Glutamatergic neuron (in vitro differentiated cells): ENCODE measurements at regions not wholly inside any gene's neighbourhood (a gene's known extent, or its start where the extent isn't known, plus 50 kb on each side); places are given as distances from the start of the nearest gene placed in this dataset.

Experiments
- DNase-seq: peaks from one replicate; pipeline ENCODE4 v3.0.0; 2022
- H3K27ac Mint-ChIP-seq: one replicate; pipeline ENCODE4 v1.8.0; 2020; ENCODE audit warnings: mild to moderate bottlenecking, mixed read lengths, inconsistent platforms; ENCODE audit not compliant: unreplicated experiment
- H3K27me3 Mint-ChIP-seq: one replicate; pipeline ENCODE4 v1.8.0; 2020; ENCODE audit warnings: mild to moderate bottlenecking, moderate library complexity, mixed read lengths, inconsistent platforms; ENCODE audit not compliant: unreplicated experiment
- H3K36me3 Mint-ChIP-seq: one replicate; pipeline ENCODE4 v1.8.0; 2020; ENCODE audit warnings: mild to moderate bottlenecking, mixed read lengths, inconsistent platforms; ENCODE audit not compliant: unreplicated experiment
- H3K4me1 Mint-ChIP-seq: one replicate; pipeline ENCODE4 v1.8.0; 2020; ENCODE audit warnings: mild to moderate bottlenecking, low read depth, mixed read lengths, inconsistent platforms; ENCODE audit not compliant: unreplicated experiment
- H3K4me3 Mint-ChIP-seq: one replicate; pipeline ENCODE4 v1.8.0; 2020; ENCODE audit warnings: mild to moderate bottlenecking, mixed read lengths, inconsistent platforms; ENCODE audit not compliant: unreplicated experiment
- H3K9me3 Mint-ChIP-seq: one replicate; pipeline ENCODE4 v1.8.0; 2020; ENCODE audit warnings: mild to moderate bottlenecking, moderate library complexity, mixed read lengths, inconsistent platforms; ENCODE audit not compliant: unreplicated experiment
- TF ChIP-seq, protein P1 (sequence below): fragments of 200-600 bp; sonication (generic); IDR thresholded peaks from one replicate; pipeline ENCODE4 v1.5.0; 2021; ENCODE audit not compliant: partially characterized antibody, unreplicated experiment

DNA sequence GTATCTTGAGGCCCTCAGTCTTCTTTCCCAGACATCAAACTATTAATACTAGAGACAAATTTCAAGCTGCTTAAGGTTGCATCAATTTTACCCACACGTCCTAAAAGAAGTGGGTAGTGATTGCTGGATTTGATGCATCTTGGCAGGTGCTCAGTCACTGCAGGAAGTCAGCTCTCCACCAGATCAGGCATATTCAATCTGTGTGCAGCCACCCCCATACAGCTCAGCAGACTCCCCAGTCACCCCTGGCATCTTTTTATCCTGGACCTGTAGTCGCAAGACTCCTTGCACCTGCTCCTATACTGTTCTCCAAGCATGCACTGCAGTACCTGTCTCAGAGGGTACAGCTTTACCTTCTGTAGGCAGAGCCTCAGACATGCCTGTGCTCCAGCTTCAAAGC, 343.1 kb upstream of the ISX start:
- TF ChIP-seq, protein P1, sequence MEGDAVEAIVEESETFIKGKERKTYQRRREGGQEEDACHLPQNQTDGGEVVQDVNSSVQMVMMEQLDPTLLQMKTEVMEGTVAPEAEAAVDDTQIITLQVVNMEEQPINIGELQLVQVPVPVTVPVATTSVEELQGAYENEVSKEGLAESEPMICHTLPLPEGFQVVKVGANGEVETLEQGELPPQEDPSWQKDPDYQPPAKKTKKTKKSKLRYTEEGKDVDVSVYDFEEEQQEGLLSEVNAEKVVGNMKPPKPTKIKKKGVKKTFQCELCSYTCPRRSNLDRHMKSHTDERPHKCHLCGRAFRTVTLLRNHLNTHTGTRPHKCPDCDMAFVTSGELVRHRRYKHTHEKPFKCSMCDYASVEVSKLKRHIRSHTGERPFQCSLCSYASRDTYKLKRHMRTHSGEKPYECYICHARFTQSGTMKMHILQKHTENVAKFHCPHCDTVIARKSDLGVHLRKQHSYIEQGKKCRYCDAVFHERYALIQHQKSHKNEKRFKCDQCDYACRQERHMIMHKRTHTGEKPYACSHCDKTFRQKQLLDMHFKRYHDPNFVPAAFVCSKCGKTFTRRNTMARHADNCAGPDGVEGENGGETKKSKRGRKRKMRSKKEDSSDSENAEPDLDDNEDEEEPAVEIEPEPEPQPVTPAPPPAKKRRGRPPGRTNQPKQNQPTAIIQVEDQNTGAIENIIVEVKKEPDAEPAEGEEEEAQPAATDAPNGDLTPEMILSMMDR, result no peak
- no peak overlapping the region for H3K4me3 Mint-ChIP-seq
- H3K36me3 Mint-ChIP-seq, result peaks cover 8% of the 10 kb centered on the region

DNA sequence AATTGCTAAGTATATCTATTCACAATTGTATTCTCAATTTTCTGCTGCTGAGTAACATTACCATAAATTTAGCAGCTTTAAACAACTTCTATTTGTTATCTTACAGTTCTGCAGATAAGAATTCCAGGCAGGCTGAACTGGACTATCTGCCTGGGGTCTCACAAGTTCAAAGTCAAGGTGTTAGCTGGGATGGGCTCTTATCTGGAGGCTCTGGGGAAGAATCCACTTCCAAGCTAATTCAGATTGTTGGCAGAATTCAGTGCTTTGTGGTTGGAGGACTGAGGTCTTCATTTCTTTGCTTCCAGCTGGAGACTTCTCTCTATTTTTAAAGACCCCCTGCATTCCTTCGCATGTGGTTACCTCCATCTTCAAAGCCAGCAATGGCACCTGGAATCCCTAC, 329.9 kb upstream of the ISX start:
- DNase-seq, result no peak
- no peak overlapping the region for H3K4me3 Mint-ChIP-seq
- H3K27me3 Mint-ChIP-seq, result no peaks in the 10 kb centered on the region
- peaks cover 17% of the 10 kb centered on the region for H3K36me3 Mint-ChIP-seq
- H3K27ac Mint-ChIP-seq, result no peak overlapping the region
- TF ChIP-seq, protein P1, result no peak
- no peaks in the 10 kb centered on the region for H3K9me3 Mint-ChIP-seq
- no peaks in the 10 kb centered on the region for H3K4me1 Mint-ChIP-seq

More for the DNA sequence above, 343.1 kb upstream of the ISX start:
- Mint-ChIP-seq H3K9me3 (peaks cover 3% of the 10 kb centered on the region), H3K27ac (no peak overlapping the region), H3K4me1 (no peaks in the 10 kb centered on the region), H3K27me3 (peaks cover 2% of the 10 kb centered on the region)
- DNase-seq, result no peak

DNA sequence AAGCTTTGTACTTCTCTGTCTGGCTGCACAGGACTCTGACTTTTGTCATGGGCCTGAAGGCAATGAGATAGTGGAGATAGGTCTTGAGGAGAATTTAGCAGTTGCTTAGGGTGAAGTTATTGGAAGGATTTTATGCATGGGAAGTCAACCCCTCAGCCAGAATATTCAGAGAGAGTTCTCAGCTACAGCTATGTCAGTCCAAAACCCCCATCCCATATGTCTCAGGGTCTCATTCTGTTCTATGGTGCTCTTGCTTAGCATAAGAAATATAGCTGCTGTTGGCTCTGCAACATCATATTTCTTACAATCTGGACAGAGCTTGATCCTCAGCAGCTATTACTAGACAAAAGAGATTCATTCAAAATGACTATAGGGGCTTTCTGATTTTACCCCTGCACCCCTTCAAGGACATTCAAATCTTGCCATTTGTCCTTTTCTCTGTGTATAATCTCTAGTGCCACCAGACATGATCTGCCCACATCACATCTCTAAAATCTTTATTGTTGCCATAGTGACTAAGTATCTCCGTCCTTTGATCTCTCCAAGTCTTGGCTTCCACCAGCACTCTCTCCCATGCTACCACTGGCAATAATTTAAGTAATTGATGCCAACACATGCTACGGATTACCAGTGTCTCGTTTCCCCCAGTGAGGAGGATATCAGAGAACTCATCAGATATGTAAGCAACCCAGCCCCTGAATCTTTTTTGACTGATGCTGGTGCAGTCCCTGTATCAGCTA, 327.1 kb upstream of the ISX start:
- H3K27ac Mint-ChIP-seq, result no peak overlapping the region
- H3K9me3 Mint-ChIP-seq, result no peaks in the 10 kb centered on the region
- H3K4me3 Mint-ChIP-seq, result no peak overlapping the region
- H3K36me3 Mint-ChIP-seq, result peaks cover 16% of the 10 kb centered on the region
- H3K4me1 Mint-ChIP-seq, result no peaks in the 10 kb centered on the region
- TF ChIP-seq, protein P1, result no peak
- H3K27me3 Mint-ChIP-seq, result no peaks in the 10 kb centered on the region
- DNase-seq, result no peak

DNA sequence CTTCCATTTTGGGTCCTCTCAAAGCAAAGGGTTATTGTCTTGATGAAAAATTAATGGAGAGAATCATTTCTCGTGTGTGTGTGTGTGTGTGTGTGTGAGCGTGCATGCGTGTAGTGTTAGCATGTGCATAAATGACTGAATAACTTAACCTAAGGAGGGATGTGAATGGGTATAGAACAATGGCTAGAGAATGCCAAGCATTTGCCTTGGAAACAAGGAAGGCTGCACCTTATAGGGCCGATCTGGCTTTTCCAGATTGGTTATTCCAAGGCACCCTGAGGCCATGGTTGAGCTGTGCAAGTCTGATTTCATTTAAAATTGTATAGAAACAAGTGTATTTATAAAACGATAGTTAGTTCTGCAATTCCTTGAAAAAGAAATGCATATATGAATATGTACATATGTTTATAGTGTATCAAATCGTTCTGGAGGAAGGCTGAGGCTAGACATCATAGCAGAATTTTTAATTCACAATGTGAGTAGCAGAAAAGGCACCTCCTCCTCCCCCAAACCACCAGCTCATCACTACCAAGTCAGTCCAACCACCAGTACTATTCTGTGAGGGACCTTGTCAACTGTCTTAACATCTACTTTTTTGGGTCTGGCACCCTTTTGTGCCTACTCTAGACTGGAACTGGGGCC, 322.7 kb upstream of the ISX start:
- no peak overlapping the region for H3K4me3 Mint-ChIP-seq
- no peak for DNase-seq
- TF ChIP-seq, protein P1, result no peak
- no peaks in the 10 kb centered on the region for H3K27me3 Mint-ChIP-seq
- no peaks in the 10 kb centered on the region for H3K4me1 Mint-ChIP-seq
- H3K36me3 Mint-ChIP-seq, result peaks cover 13% of the 10 kb centered on the region
- no peaks in the 10 kb centered on the region for H3K9me3 Mint-ChIP-seq
- H3K27ac Mint-ChIP-seq, result no peak overlapping the region
